LoVo (cell line): ENCODE measurements at regions not wholly inside any gene's neighbourhood (a gene's known extent, or its start where the extent isn't known, plus 50 kb on each side); places are given as distances from the start of the nearest gene placed in this dataset.
"Not testable (repeated sequence)": the region's sequence is repeated elsewhere in the genome, so short reads cannot be mapped to it uniquely, and the experiment has no call there.

Experiments used
- DNase-seq: peaks from one replicate; pipeline ENCODE4 v3.0.0-alpha.2; 2016; ENCODE audit warnings: low spot score

- no peak for DNase-seq
These were observed 65.1 kb upstream of the ARHGAP29 start for GRCh38 chr1:94302497-94302896.

DNA sequence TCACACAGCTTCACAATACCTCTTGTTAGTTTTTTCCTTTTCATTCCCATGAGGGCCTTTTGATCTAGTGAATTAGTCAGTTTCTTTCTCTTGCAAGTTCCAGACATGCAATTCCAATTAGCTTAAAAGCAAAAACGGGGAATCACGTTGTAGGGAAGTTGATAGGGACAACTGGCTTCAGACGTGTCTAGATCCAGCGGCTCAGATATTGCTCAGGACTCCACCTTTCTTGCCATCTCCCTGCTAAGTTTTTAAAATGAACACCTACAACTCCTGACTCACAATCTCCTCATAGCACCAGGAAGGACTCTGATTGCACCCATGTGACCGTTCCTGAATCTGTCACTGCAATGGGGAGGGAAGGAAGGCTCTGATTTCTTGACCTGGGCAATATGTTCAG lies 63.8 kb upstream of the ARHGAP29 start:
- DNase-seq: no peak

- DNase-seq: no peak
These were observed 63.3 kb upstream of the ARHGAP29 start for GRCh38 chr1:94300731-94301130.

DNA sequence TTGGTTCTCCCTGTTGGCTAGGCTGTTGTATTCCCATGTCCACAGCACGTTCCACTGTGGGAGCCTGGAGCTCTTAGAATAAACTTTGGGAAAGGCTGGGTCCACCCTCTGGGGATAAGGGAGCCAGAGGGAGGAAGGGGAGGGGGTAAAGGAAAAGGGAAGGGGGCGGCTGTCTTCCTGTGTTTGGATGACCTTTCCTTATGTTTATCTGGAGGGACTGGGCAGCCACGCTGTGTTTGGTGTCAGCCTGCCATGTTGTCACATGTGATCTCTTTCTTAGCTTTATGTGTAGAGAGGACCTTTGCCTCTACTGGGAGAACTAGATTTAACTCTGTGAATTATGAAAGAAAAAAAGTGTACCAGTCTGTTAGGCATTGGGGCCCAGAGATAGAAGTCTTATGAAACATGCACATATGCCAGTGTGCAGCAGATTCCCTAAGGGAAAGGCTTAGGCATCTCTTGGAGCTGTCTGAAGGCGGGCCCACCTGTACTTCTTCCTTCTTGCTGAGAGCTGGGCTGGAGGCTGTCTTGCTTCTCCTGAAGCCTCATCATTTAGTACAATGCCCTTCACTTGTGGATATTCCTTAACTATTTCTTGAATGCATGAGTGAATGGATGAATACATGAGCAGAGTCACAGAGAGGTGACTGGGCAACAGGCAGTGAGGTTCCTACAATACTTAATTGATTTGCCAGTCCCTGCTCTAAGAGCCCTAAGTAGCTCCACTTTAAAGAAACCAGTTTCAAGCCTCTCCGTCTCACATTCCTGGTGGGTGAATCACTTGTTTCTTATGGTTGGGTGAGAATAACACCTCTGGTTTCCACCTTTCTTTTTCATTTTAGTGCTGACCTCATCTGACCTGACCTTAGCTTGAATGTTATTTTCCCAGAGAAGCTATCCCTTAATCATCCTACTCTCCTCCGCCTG lies 62.5 kb upstream of the ARHGAP29 start:
- peak; percentile 89 for DNase-seq

DNA sequence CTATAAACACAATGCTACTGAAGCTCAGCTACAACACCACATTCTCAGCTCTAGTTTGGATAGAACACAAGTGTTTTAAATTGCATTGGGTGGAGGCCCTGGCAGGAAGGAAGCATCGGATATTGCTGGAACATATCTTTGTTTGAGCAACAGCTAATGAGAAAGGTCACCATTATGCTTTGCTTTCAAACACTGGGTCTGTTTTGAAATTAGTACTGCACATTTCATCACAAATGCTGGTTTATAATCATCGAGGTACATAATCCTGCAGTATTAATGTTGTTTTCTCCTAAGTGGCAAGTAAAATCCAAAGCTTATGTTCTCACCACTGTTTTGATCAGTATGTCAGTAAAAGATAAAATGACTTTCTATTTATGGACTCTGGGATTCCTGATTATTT lies 61.5 kb upstream of the ARHGAP29 start:
- no peak for DNase-seq

DNA sequence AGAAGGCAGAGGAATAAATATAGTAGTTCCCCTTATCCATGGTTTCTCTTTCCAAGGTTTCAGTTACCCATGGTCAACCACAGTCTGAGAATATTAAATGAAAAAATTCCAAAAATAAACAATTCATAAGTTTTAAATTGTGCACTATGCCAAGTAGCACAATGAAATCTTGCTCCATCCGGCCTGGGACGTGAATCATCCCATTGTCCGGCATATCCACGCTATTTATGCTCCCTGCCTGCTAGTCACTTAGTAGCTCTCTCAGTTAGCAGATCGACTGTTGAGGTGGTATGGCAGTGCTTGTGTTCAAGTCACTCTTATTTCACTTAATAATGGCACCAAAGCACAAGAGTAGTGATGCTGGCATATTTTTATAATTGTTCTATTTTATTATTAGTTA lies 58.6 kb upstream of the ARHGAP29 start:
- DNase-seq: no peak

- DNase-seq: not testable (repeated sequence)
These were observed 55.6 kb upstream of the ARHGAP29 start for GRCh38 chr1:94292978-94293377.

- not testable (repeated sequence) for DNase-seq
These were observed 51.9 kb upstream of the ARHGAP29 start for GRCh38 chr1:94289244-94289643.
